A673 (cell line): ENCODE measurements at regions not wholly inside any gene's neighbourhood (a gene's known extent, or its start where the extent isn't known, plus 50 kb on each side); places are given as distances from the start of the nearest gene placed in this dataset.

Experiments used
- EZH2 ChIP-seq: fragments of 200-600 bp; sonication (generic); IDR thresholded peaks from 2 replicates; pipeline ENCODE4 v1.6.1; 2017; ENCODE audit warnings: borderline replicate concordance, low read depth, mild to moderate bottlenecking, mixed read lengths, antibody characterized with exemption, low read length; ENCODE audit not compliant: poor library complexity, severe bottlenecking
- TF ChIP-seq, protein P1 (sequence below): fragments of 300-800, 200-600 bp; sonication (generic); conservative IDR thresholded peaks from 2 replicates; pipeline ENCODE4 v1.5.1; 2017; ENCODE audit warnings: low read depth, mild to moderate bottlenecking, antibody characterized with exemption, low read length, moderate library complexity, mixed read lengths

DNA sequence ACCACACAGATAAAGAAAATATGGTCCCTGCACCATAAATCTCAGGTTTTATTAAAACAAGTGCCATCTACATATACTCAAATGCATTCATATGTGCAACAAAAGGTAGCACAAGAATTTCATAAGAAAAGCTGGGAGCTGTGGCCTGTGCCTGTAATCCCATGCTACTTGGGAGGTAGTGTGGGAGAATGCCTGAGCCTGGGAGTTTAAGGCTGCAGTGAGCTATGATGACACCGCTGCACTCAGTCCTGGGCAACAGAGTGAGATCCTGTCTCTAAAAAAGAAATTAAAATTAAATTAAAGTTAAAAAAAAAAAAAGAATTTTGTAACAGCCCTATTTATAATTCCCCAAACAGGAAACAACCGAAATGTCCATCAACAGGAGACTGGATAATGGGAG is 81.3 kb upstream of the JADE1 start:
- TF ChIP-seq, protein P1, sequence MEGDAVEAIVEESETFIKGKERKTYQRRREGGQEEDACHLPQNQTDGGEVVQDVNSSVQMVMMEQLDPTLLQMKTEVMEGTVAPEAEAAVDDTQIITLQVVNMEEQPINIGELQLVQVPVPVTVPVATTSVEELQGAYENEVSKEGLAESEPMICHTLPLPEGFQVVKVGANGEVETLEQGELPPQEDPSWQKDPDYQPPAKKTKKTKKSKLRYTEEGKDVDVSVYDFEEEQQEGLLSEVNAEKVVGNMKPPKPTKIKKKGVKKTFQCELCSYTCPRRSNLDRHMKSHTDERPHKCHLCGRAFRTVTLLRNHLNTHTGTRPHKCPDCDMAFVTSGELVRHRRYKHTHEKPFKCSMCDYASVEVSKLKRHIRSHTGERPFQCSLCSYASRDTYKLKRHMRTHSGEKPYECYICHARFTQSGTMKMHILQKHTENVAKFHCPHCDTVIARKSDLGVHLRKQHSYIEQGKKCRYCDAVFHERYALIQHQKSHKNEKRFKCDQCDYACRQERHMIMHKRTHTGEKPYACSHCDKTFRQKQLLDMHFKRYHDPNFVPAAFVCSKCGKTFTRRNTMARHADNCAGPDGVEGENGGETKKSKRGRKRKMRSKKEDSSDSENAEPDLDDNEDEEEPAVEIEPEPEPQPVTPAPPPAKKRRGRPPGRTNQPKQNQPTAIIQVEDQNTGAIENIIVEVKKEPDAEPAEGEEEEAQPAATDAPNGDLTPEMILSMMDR: no peak
- TF ChIP-seq EZH2: no peak
